ENCODE measurements at regions not wholly inside any gene's neighbourhood (a gene's known extent, or its start where the extent isn't known, plus 50 kb on each side); places are given as distances from the start of the nearest gene placed in this dataset.

DNA sequence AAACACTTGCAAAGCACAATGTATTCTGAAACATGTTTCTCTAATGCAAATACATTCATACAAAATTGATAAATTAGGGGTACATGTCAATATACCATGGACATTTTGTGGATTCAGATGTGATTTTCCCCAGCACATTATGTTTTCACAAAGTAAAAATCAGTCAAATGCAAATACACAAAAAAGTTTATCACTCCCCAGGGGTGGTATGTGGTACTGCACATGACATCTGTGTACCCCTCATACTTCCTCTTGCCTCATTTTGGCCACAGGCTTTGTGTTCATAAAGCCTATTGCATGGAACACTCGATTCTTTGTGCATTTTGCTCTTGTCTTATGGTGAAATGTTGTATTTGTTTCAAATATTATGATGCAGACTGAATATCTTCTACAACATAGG, 116.8 kb upstream of the PDE4D start:
- intact Hi-C loops (cut with micrococcal nuclease): no loop called here

DNA sequence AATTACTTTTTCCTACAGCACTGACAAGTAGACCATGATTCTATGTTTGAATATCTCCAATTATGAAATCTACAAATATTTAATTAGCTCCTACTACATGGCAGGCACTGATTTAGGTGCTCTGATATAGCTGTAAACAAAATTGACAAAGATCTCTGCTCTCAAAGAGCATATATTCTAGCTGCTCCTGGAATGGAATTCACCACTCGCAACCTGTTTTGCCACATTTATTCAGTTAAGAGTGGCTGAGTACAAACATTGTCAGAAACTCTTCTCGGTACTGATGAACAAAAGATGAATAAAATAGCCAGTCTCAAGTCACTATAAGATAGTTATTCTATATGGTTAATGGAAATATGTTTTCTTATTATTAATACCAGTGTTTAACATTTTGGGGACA, 114.2 kb upstream of the PDE4D start:
- intact Hi-C loops (cut with micrococcal nuclease): no loop called here

DNA sequence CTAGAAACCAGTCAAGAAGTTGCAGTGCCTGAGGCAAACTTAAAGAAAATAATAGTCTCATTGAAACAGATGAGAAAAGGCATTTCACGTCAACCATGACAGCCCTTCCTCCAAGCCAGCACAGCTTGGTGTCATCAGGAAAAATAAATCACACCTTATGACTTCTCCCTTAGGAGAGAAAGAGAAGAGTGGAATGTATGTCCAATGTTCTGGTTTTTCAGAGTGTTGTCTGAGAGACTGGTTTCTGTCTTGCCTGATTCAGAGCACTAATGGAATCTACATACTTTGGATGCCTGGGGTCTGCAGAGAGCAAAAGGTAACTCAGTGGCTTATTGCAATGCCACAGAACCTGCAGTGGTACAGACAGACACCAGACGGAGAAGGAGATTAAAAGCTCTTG, 105.5 kb upstream of the PDE4D start:
- intact Hi-C loops (cut with micrococcal nuclease): no loop called here

DNA sequence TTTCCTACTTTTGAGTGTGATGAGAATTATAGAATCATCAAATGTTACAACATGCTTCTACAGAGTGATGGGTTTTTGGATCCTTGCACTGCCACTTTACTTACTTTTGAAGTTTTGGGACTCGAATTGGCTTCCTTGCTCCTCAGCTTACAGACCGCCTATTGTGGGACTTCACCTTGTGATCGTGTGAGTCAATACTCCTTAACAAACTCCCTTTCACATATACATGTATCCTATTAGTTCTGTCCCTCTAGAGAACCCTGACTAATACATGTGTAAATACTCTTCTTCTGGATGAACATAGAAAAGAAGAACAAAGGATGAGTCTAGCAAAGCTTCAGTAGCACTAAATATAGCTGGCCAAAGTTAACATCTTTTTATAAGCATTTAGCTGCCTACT, 98.7 kb upstream of the PDE4D start:
- intact Hi-C loops (cut with micrococcal nuclease): no loop called here

DNA sequence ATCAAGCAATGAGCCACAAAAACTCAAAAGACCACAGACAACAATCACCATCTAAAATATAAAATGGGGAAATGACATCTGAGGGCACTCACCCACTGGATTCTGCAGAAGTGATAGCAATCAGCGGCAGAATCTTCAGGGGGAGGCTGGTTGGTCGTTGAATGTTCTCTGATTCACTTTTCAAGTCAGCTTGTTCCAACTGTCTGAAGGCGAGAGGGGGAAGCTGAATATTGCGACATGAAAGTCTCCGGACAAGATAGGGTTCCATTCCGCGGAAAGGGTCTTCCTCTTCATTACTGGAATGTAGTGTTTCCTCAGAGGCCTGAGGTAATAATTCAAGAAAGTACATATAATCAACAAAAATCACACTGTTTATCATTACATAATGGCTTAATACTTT, 94.9 kb upstream of the PDE4D start:
- intact Hi-C loops (cut with micrococcal nuclease): no loop called here

DNA sequence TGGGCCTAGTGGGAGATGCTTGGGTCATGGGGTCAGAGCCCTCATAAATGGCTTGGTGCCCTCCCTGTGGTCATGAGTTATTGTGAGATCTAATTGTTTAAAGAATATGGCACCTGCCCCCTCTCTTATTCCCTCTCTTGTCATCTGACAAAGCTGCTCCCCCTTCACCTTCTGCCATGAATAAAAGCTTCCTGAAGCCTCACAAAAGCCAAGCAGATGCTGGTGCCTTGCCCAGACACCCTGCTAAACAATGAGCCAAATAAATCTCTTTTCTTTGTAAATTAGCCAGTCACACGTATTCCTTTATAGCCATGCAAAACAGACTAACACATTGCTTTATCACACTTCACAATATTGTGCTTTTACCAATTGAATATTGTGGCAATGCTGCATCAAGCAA, 82.8 kb upstream of the PDE4D start:
- intact Hi-C loops (cut with micrococcal nuclease): no loop called here

DNA sequence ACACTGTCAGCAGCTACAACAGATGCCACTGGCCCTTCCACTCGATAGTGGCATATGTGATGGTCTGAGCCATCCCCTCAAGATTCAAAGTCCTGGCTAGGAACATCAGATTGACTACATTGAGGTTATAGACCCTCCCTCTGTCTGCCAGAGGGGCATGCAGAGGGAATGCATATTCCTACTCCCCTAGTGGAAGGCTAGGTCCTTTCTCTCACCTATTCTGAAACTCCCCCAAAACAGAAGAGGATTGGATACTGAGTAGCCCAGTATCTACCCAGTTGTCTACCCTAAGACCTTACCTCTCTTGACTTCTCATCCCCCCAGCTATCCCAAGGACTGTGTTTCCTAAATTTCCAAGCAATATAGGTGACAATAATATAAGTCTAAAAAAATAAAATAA, 78.5 kb upstream of the PDE4D start:
- intact Hi-C loops (cut with micrococcal nuclease): no loop called here

DNA sequence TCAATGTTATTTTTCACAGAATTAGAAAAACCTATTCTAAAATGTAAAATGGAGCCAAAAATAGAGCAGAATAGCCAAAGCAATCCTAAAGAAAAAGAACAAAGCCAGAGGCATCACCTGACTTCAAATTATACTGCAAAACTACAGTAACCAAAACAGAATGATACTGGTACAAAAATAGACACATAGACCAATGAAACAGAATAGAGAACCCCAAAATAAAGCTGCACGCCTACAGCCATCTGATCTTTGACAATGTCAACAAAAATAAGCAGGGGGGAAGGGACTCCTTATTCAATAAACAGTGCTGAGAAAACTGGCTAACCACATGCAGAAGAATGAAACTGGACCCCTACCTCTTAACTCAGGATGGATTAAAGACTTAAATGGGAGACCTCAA, 65.8 kb upstream of the PDE4D start:
- intact Hi-C loops (cut with micrococcal nuclease): no loop called here

DNA sequence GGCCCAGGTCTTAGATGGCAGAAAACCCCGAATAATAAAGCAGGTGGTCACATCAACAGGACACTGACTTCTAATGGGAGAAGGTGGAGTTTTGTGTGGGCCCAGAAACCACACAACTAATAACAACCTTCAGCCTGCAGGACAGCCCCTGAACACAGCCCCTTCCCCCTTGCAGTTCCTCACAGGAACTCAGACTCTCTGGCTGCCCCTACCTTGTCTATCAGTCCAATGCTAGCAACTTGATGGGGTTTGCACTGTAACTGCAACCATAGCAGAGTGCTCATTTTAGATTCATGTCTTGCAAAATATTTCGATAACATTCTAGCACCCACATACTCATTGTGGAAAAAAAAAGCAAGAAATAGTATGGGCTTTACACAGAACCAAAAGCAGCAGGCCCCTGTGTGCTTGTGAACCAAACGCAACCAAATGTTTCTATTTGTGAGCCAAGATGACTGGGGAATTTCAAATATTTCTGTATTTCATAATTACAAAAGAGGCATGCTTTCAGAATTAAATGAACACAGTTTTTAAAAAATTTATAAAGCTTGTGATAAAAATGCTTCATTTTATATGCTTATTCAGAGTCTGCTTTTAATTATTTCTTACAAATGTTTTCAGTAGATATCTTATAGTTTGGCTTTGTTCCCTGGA, 62.7 kb upstream of the PDE4D start:
- intact Hi-C loops (cut with micrococcal nuclease): no loop called here

DNA sequence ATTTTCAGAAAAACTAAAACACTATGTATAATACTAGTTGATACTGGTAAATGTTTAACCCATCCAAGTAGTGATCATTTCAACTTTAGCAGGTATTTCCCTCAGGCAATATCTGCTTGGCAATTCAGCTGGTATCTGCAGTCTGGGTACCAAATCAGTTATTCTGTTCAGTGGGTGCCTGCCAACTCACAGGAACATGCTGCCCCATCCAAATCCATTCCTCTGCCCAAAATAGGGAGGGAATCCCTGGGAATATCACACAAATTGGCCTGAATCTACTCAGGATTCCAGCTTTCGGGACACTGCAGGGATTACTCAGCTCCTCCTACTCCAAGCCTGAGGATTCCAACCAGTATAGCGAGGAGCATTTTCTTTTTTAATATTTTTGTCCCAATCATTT, 61.7 kb upstream of the PDE4D start:
- intact Hi-C loops (cut with micrococcal nuclease): no loop called here

DNA sequence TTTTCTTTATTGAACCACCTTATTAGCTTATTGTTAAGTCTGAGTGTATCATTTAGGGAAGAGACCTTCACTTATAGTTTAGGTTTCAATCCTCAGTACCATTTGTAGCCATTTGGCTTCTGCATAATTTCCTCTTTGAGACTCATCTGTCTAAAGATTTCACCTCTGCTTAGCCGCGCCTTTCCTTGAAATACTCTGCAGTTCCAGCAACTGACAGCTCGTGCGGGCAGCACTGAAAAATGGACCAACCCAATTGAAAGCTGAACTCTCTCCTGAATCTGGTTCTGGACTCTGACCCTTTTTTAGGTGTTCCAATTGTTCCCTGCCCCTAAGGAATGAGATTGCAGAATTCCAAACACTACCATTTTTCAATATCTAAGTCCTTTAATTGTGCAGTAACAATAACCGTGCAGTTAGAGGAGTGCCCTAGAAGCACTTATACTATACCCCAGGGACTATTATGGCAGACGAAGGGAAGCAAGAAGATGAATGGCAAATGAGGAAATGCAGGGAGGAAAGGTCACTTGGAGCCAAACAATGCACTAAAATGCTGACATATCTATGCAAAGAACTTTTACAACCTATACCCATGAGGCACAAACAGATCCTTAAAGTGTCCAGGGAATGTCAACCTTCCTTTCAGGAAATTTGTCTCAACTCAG, 50.1 kb upstream of the PDE4D start:
- intact Hi-C loops (cut with micrococcal nuclease): no loop called here
